ENCODE measurements at regions not wholly inside any gene's neighbourhood (a gene's known extent, or its start where the extent isn't known, plus 50 kb on each side); places are given as distances from the start of the nearest gene placed in this dataset.

- Mint-ChIP-seq H3K27ac (no peak overlapping the region), H3K4me1 (no peaks in the 10 kb centered on the region), H3K27me3 (peaks cover 25% of the 10 kb centered on the region), H3K9me3 (ENCODE audit: insufficient read depth) (no peaks in the 10 kb centered on the region), H3K4me3 (no peak overlapping the region)
- Histone ChIP-seq H3K4me3 (ENCODE audit: control extremely low read depth in 1 of 5, extremely low read depth in 1 of 5, insufficient read depth in 1 of 5, low read depth in 2 of 5, low read length in 4 of 5) (no peak overlapping the region), H3K27me3 (replicated peaks in 1 of 4; ENCODE audit: control extremely low read depth in 1 of 4, control insufficient read depth in 3 of 4, insufficient read depth in 4 of 4, low read length in 3 of 4) (peaks cover 0 to 8% (median 1%) of the 10 kb centered on the region in 4 experiments), H3K4me2 (replicated peaks; ENCODE audit: low read depth, low read length, poor library complexity, severe bottlenecking) (no peak overlapping the region), H3K36me3 (replicated peaks in 1 of 2; ENCODE audit: control extremely low read depth in 1 of 2, control insufficient read depth in 1 of 2, extremely low read depth in 1 of 2, insufficient read depth in 2 of 2, low read length in 1 of 2) (no peaks in the 10 kb centered on the region), H4K20me1 (ENCODE audit: control insufficient read depth, insufficient read depth, low read length, poor library complexity, severe bottlenecking) (no peaks in the 10 kb centered on the region), H3K9me3 (ENCODE audit: control extremely low read depth in 1 of 3, control insufficient read depth in 2 of 3, insufficient read depth in 1 of 3, low read length in 2 of 3) (peaks cover 0 to 3% (median 0%) of the 10 kb centered on the region in 3 donors), H3K27ac (ENCODE audit: low read length in 2 of 2) (no peak overlapping the region), H2AFZ (ENCODE audit: insufficient read depth, low read depth, low read length, poor library complexity, severe bottlenecking) (no peak overlapping the region), H3K79me2 (ENCODE audit: control insufficient read depth, insufficient read depth, low read length) (no peaks in the 10 kb centered on the region), H3K9ac (ENCODE audit: low read length) (no peak overlapping the region), H3K4me1 (ENCODE audit: control insufficient read depth in 2 of 2, insufficient read depth in 2 of 2, low read length in 2 of 2) (no peaks in the 10 kb centered on the region)
- ChIA-PET POLR2A (no interaction called here), CTCF (no interaction called here)
- ATAC-seq (ENCODE audit: low read depth) (no peak), DNase-seq (no peak)
- intact Hi-C loops (cut with micrococcal nuclease) = no loop called here
- WGBS (ENCODE audit: insufficient coverage) = 50% methylated on average over 2 of the region's 3 CpGs
- TF ChIP-seq CTCF (IDR thresholded peaks at IDR 0.05) (no peak), EZH2 (IDR thresholded peaks at IDR 0.05; ENCODE audit: borderline replicate concordance, insufficient read depth, low read depth, low read length, poor library complexity, severe bottlenecking) (no peak)
Observed at GRCh38 chr3:184636741-184637316, 75.0 kb downstream of the MAGEF1 start.

GRCh38 chr3:184635774-184636173 is 74.2 kb downstream of the EPHB3 start:
- Histone ChIP-seq H3K9ac (ENCODE audit: low read length) (no peak overlapping the region), H3K4me2 (replicated peaks; ENCODE audit: low read depth, low read length, poor library complexity, severe bottlenecking) (no peak overlapping the region), H4K20me1 (ENCODE audit: control insufficient read depth, insufficient read depth, low read length, poor library complexity, severe bottlenecking) (no peaks in the 10 kb centered on the region), H3K27ac (ENCODE audit: low read length in 2 of 2) (no peak overlapping the region), H3K79me2 (ENCODE audit: control insufficient read depth, insufficient read depth, low read length) (no peaks in the 10 kb centered on the region), H3K27me3 (replicated peaks in 1 of 4; ENCODE audit: control extremely low read depth in 1 of 4, control insufficient read depth in 3 of 4, insufficient read depth in 4 of 4, low read length in 3 of 4) (peaks cover 0 to 8% (median 1%) of the 10 kb centered on the region in 4 experiments), H3K36me3 (replicated peaks in 1 of 2; ENCODE audit: control extremely low read depth in 1 of 2, control insufficient read depth in 1 of 2, extremely low read depth in 1 of 2, insufficient read depth in 2 of 2, low read length in 1 of 2) (no peaks in the 10 kb centered on the region), H3K4me1 (ENCODE audit: control insufficient read depth in 2 of 2, insufficient read depth in 2 of 2, low read length in 2 of 2) (no peaks in the 10 kb centered on the region), H2AFZ (ENCODE audit: insufficient read depth, low read depth, low read length, poor library complexity, severe bottlenecking) (no peak overlapping the region), H3K9me3 (ENCODE audit: control extremely low read depth in 1 of 3, control insufficient read depth in 2 of 3, insufficient read depth in 1 of 3, low read length in 2 of 3) (peaks cover 0 to 3% (median 0%) of the 10 kb centered on the region in 3 donors), H3K4me3 (ENCODE audit: control extremely low read depth in 1 of 5, extremely low read depth in 1 of 5, insufficient read depth in 1 of 5, low read depth in 2 of 5, low read length in 4 of 5) (no peak overlapping the region)
- H3K27ac Mint-ChIP-seq = no peak overlapping the region
- no peaks in the 10 kb centered on the region for H3K9me3 Mint-ChIP-seq (ENCODE audit: insufficient read depth)
- TF ChIP-seq CTCF (IDR thresholded peaks at IDR 0.05) (no peak), EZH2 (IDR thresholded peaks at IDR 0.05; ENCODE audit: borderline replicate concordance, insufficient read depth, low read depth, low read length, poor library complexity, severe bottlenecking) (no peak)
- no peak overlapping the region for H3K4me3 Mint-ChIP-seq
- no peak for ATAC-seq (ENCODE audit: low read depth)
- DNase-seq = no peak
- CTCF ChIA-PET = no interaction called here
- H3K4me1 Mint-ChIP-seq = no peaks in the 10 kb centered on the region
- POLR2A ChIA-PET = no interaction called here
- intact Hi-C loops (cut with micrococcal nuclease) = no loop called here
- peaks cover 25% of the 10 kb centered on the region for H3K27me3 Mint-ChIP-seq
- 82% methylated on average over 13 of the region's 13 CpGs for WGBS (ENCODE audit: insufficient coverage)

All from B cell (primary cell).